OCI-LY1 (cell line): ENCODE measurements at regions not wholly inside any gene's neighbourhood (a gene's known extent, or its start where the extent isn't known, plus 50 kb on each side); places are given as distances from the start of the nearest gene placed in this dataset.

ENCODE experiments used
- H2AFZ ChIP-seq: fragments of 200-600 bp; sonication (generic), shearing (Covaris generic); 2 replicates; pipeline ENCODE4 v1.6.0; 2014; ENCODE audit warnings: antibody characterized with exemption, mild to moderate bottlenecking, low read length
- H3F3A ChIP-seq: fragments of 200-600 bp; sonication (generic), shearing (Covaris generic); 2 replicates; pipeline ENCODE4 v1.6.0; 2014; ENCODE audit warnings: mild to moderate bottlenecking, antibody characterized with exemption, low read length, moderate library complexity; ENCODE audit not compliant: insufficient read depth
- H3K27ac ChIP-seq: fragments of 200-600 bp; sonication (generic); 2 replicates; pipeline ENCODE4 v1.5.1; 2014; ENCODE audit warnings: low read length, mixed run types, mild to moderate bottlenecking, low read depth; ENCODE audit not compliant: poor library complexity, severe bottlenecking
- H3K27me3 ChIP-seq: fragments of 200-600 bp; sonication (generic); 2 replicates; pipeline ENCODE4 v1.6.0; 2014; ENCODE audit warnings: antibody characterized with exemption, mild to moderate bottlenecking, low read length, moderate library complexity; ENCODE audit not compliant: insufficient read depth
- H3K36me3 ChIP-seq: fragments of 200-600 bp; sonication (generic); 2 replicates; pipeline ENCODE4 v1.6.1; 2014; ENCODE audit warnings: mild to moderate bottlenecking, antibody characterized with exemption, low read length, moderate library complexity, mixed read lengths; ENCODE audit not compliant: insufficient read depth
- H3K4me1 ChIP-seq: fragments of 200-600 bp; sonication (generic); 2 replicates; pipeline ENCODE4 v1.5.1; 2014; ENCODE audit warnings: mild to moderate bottlenecking, low read length, moderate library complexity; ENCODE audit not compliant: insufficient read depth, severe bottlenecking
- H3K4me2 ChIP-seq: fragments of 200-600 bp; sonication (generic), shearing (Covaris generic); 2 replicates; pipeline ENCODE4 v1.6.1; 2014; ENCODE audit warnings: low read length
- H3K4me3 ChIP-seq: fragments of 200-600 bp; sonication (generic); 2 replicates; pipeline ENCODE4 v1.5.1; 2014; ENCODE audit warnings: low read length, low read depth, mild to moderate bottlenecking, mixed read lengths; ENCODE audit not compliant: poor library complexity, severe bottlenecking
- H3K79me2 ChIP-seq: fragments of 200-600 bp; shearing (Covaris generic); 2 replicates; pipeline ENCODE4 v1.6.1; 2016; ENCODE audit warnings: mixed run types, low read length, mixed read lengths; ENCODE audit not compliant: insufficient read depth
- H3K9ac ChIP-seq: fragments of 200-600 bp; sonication (generic), shearing (Covaris generic); 2 replicates; pipeline ENCODE4 v1.6.1; 2014; ENCODE audit warnings: mild to moderate bottlenecking, low read length, mixed read lengths
- H3K9me2 ChIP-seq: fragments of 200-600 bp; sonication (generic), shearing (Covaris generic); 2 replicates; pipeline ENCODE4 v1.6.1; 2014; ENCODE audit warnings: low read depth, mild to moderate bottlenecking, low read length, mixed read lengths
- H3K9me3 ChIP-seq: fragments of 200-600 bp; shearing (Covaris generic); 2 replicates; pipeline ENCODE4 v1.6.1; 2014; ENCODE audit warnings: low read length, mixed read lengths
- H4K20me1 ChIP-seq: fragments of 200-600 bp; sonication (generic), shearing (Covaris generic); 2 replicates; pipeline ENCODE4 v1.6.0; 2016; ENCODE audit warnings: mild to moderate bottlenecking, low read length; ENCODE audit not compliant: insufficient read depth
- CTCF ChIP-seq: fragments of 200-600 bp; sonication (generic), shearing (Covaris generic); IDR thresholded peaks from 2 replicates; pipeline ENCODE4 v1.5.1; 2017; ENCODE audit warnings: mild to moderate bottlenecking, antibody characterized with exemption, low read length, moderate library complexity, mixed read lengths
- EZH2 ChIP-seq: fragments of 200-600 bp; sonication (generic), shearing (Covaris generic); IDR thresholded peaks from 2 replicates; pipeline ENCODE4 v1.8.0; 2017; ENCODE audit warnings: borderline replicate concordance, mixed run types, mild to moderate bottlenecking, antibody characterized with exemption, low read length, moderate library complexity, mixed read lengths

- H3K9me3 ChIP-seq: no peaks in the 10 kb centered on the region
- H3K27ac ChIP-seq: no peak overlapping the region
- H3K79me2 ChIP-seq: no peaks in the 10 kb centered on the region
- peaks cover 16% of the 10 kb centered on the region for H3K4me1 ChIP-seq
- H3K4me2 ChIP-seq: no peak overlapping the region
- H3K4me3 ChIP-seq: no peak overlapping the region
- no peaks in the 10 kb centered on the region for H3K27me3 ChIP-seq
- no peak overlapping the region for H3K9ac ChIP-seq
- no peak overlapping the region for H2AFZ ChIP-seq
- no peaks in the 10 kb centered on the region; the same call in 1 of the 2 replicates for H3F3A ChIP-seq
- no peaks in the 10 kb centered on the region for H3K36me3 ChIP-seq
- TF ChIP-seq CTCF: no peak
- no peak for TF ChIP-seq EZH2
- H4K20me1 ChIP-seq: no peaks in the 10 kb centered on the region
- no peaks in the 10 kb centered on the region for H3K9me2 ChIP-seq
Measured at GRCh38 chr12:14187002-14187401, 178.5 kb upstream of the ATF7IP start.

- Histone ChIP-seq H3K27ac (no peak overlapping the region), H3K9me3 (no peaks in the 10 kb centered on the region), H3K4me3 (no peak overlapping the region), H3K4me2 (no peak overlapping the region), H3K9ac (no peak overlapping the region), H3K27me3 (no peaks in the 10 kb centered on the region), H2AFZ (no peak overlapping the region), H3F3A (no peaks in the 10 kb centered on the region; the same call in 1 of the 2 replicates), H3K79me2 (no peaks in the 10 kb centered on the region), H3K36me3 (no peaks in the 10 kb centered on the region), H3K9me2 (no peaks in the 10 kb centered on the region), H4K20me1 (no peaks in the 10 kb centered on the region), H3K4me1 (peaks cover 16% of the 10 kb centered on the region)
- TF ChIP-seq CTCF: no peak
- no peak for TF ChIP-seq EZH2
Measured at GRCh38 chr12:14187966-14188365, 177.5 kb upstream of the ATF7IP start.

GRCh38 chr12:14188744-14189143, 176.7 kb upstream of the ATF7IP start:
- Histone ChIP-seq H3K4me3 (no peak overlapping the region), H3K36me3 (no peaks in the 10 kb centered on the region), H3K4me2 (no peak overlapping the region), H4K20me1 (no peaks in the 10 kb centered on the region), H3K9me2 (no peaks in the 10 kb centered on the region), H3K27me3 (no peaks in the 10 kb centered on the region), H3K27ac (no peak overlapping the region), H2AFZ (no peak overlapping the region), H3K9ac (no peak overlapping the region), H3K79me2 (no peaks in the 10 kb centered on the region), H3F3A (no peaks in the 10 kb centered on the region; the same call in 1 of the 2 replicates), H3K9me3 (no peaks in the 10 kb centered on the region), H3K4me1 (peaks cover 21% of the 10 kb centered on the region)
- TF ChIP-seq CTCF: no peak
- TF ChIP-seq EZH2: no peak
